ENCODE measurements at regions not wholly inside any gene's neighbourhood (a gene's known extent, or its start where the extent isn't known, plus 50 kb on each side); places are given as distances from the start of the nearest gene placed in this dataset.

GRCh38 chr4:77393996-77394395, 211.6 kb upstream of the CXCL13 start:
- no peak for TF ChIP-seq CTCF (IDR thresholded peaks at IDR 0.05)
- Histone ChIP-seq H3K9ac (ENCODE audit: low read depth in 2 of 2, low read length in 2 of 2) (no peak overlapping the region), H3K9me3 (no peaks in the 10 kb centered on the region), H3K36me3 (no peaks in the 10 kb centered on the region), H3K27ac (no peak overlapping the region), H3K27me3 (no peaks in the 10 kb centered on the region), H3K4me3 (no peak overlapping the region), H3K4me1 (no peaks in the 10 kb centered on the region)
- DNase-seq: no peak
- intact Hi-C loops (cut with DNase I): no loop called here

- TF ChIP-seq CTCF (IDR thresholded peaks at IDR 0.05): no peak
- Histone ChIP-seq H3K27me3 (no peaks in the 10 kb centered on the region), H3K4me3 (no peak overlapping the region), H3K9me3 (no peaks in the 10 kb centered on the region), H3K9ac (ENCODE audit: low read depth in 2 of 2, low read length in 2 of 2) (no peak overlapping the region), H3K27ac (no peak overlapping the region), H3K4me1 (no peaks in the 10 kb centered on the region), H3K36me3 (no peaks in the 10 kb centered on the region)
- intact Hi-C loops (cut with DNase I): no loop called here
- DNase-seq: no peak
Observed at GRCh38 chr4:77395481-77395880, 210.1 kb upstream of the CXCL13 start.

GRCh38 chr4:77398256-77398655, 207.4 kb upstream of the CXCL13 start:
- DNase-seq: no peak
- Histone ChIP-seq H3K9me3 (no peaks in the 10 kb centered on the region), H3K4me1 (no peaks in the 10 kb centered on the region), H3K27me3 (no peaks in the 10 kb centered on the region), H3K36me3 (no peaks in the 10 kb centered on the region), H3K9ac (ENCODE audit: low read depth in 2 of 2, low read length in 2 of 2) (no peak overlapping the region), H3K4me3 (no peak overlapping the region), H3K27ac (no peak overlapping the region)
- TF ChIP-seq CTCF (IDR thresholded peaks at IDR 0.05): no peak
- intact Hi-C loops (cut with DNase I): no loop called here

- Histone ChIP-seq H3K27me3 (no peaks in the 10 kb centered on the region), H3K27ac (no peak overlapping the region), H3K4me1 (no peaks in the 10 kb centered on the region), H3K36me3 (no peaks in the 10 kb centered on the region), H3K9me3 (no peaks in the 10 kb centered on the region), H3K9ac (ENCODE audit: low read depth in 2 of 2, low read length in 2 of 2) (no peak overlapping the region), H3K4me3 (no peak overlapping the region)
- TF ChIP-seq CTCF (IDR thresholded peaks at IDR 0.05): no peak
- intact Hi-C loops (cut with DNase I): no loop called here
- no peak for DNase-seq
Observed at GRCh38 chr4:77399831-77400230, 205.8 kb upstream of the CXCL13 start.

GRCh38 chr4:77413766-77414165, 191.9 kb upstream of the CXCL13 start:
- Histone ChIP-seq H3K4me3 (no peak overlapping the region), H3K9me3 (no peaks in the 10 kb centered on the region), H3K27me3 (no peaks in the 10 kb centered on the region), H3K4me1 (no peaks in the 10 kb centered on the region), H3K9ac (ENCODE audit: low read depth in 2 of 2, low read length in 2 of 2) (no peak overlapping the region), H3K27ac (no peak overlapping the region), H3K36me3 (no peaks in the 10 kb centered on the region)
- intact Hi-C loops (cut with DNase I): no loop called here
- TF ChIP-seq CTCF (IDR thresholded peaks at IDR 0.05): no peak
- no peak for DNase-seq

- intact Hi-C loops (cut with DNase I): no loop called here
- Histone ChIP-seq H3K27me3 (no peaks in the 10 kb centered on the region), H3K4me1 (no peaks in the 10 kb centered on the region), H3K9ac (ENCODE audit: low read depth in 2 of 2, low read length in 2 of 2) (no peak overlapping the region), H3K9me3 (no peaks in the 10 kb centered on the region), H3K27ac (no peak overlapping the region), H3K36me3 (no peaks in the 10 kb centered on the region), H3K4me3 (no peak overlapping the region)
- TF ChIP-seq CTCF (IDR thresholded peaks at IDR 0.05): no peak
- no peak for DNase-seq
Observed at GRCh38 chr4:77415689-77416088, 189.9 kb upstream of the CXCL13 start.
